ENCODE measurements at regions not wholly inside any gene's neighbourhood (a gene's known extent, or its start where the extent isn't known, plus 50 kb on each side); places are given as distances from the start of the nearest gene placed in this dataset.

- peak; percentile 6 for DNase-seq (ENCODE audit: low read depth)
These were observed 154.5 kb upstream of the NSMCE3 start for GRCh38 chr15:29424118-29424517.

GRCh38 chr15:29422606-29423005, 153.0 kb upstream of the NSMCE3 start:
- DNase-seq (ENCODE audit: low read depth): no peak

GRCh38 chr15:29420188-29420587, 150.6 kb upstream of the NSMCE3 start:
- DNase-seq (ENCODE audit: low read depth): no peak

- no peak for DNase-seq (ENCODE audit: low read depth)
These were observed 149.3 kb upstream of the NSMCE3 start for GRCh38 chr15:29418931-29419330.

DNA sequence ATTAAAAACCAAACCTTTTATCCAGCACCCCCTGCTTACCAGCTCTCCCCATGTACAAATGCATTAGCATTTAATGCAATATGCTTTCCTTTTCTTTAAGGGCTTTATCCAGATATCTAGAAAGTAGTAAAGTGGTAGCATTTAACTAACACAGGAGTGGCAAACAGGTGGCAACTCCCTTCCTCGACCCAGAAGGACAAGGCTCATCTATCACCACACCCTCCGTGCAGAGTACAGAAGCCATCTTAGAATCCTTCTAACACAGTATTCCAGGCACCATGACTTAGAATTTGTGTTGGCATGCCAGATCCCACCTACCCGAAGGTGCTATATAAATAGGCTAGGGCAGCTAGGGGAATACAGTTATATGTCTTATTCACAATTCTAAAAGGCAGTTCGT, 148.6 kb upstream of the NSMCE3 start:
- DNase-seq (ENCODE audit: low read depth): no peak

DNA sequence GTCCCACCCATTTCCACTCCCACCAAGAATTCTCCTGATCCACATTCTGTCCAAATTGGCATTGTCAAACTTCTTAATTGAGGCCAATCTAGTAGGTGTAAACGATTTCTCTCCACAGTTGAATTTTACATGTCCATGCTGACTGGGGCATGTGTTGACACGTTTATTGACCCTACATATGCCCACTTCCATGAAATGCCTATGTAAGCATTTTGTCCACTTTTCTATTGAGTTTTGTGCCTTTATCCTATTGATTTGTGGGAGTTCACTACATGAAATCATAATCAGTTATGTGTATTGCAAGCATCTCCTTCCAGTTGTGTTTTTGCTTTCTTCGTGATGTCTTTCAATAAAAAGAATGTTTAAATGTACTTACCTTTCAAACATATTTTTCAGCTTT, 141.7 kb upstream of the NSMCE3 start:
- no peak for DNase-seq (ENCODE audit: low read depth)

DNA sequence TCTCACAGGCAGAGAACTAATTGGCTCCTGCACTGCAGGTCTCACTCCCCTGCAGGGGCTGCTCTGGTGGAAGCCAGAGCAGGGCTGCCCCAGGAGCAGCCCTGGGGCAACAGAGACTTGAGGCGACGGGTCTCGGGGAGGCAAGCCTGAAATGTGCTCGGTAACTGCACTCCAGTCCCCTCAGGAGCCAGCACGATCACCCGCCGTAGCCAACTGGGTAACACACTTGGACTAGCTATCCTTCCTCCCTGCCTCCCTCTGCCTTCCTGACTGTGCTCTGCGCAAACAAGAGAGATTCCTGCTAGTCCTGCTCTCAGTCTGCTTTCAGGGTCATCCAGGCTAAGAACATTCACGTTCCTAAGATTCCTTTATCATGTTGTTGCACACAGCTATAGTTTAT, 140.7 kb upstream of the NSMCE3 start:
- DNase-seq (ENCODE audit: low read depth): no peak

DNA sequence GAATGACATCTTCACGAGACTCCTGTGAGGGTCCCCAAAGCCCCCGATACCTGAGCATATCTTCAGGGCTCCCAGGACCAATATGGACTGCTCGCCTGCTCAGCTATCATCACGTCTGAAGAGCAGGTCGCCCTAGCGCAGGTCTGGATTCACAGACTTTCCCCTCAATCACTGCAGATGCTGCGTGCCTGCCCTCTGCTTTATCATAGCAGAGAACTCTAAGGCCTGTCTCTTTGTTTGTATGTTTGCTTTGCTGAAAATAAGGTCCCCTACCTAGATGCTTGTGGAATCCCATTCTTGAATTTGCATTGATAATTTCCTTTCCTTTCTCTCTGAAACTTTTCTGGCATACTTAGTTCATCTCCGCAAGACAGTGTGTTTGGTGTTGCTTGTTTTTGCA, 140.3 kb upstream of the NSMCE3 start:
- DNase-seq (ENCODE audit: low read depth): no peak

DNA sequence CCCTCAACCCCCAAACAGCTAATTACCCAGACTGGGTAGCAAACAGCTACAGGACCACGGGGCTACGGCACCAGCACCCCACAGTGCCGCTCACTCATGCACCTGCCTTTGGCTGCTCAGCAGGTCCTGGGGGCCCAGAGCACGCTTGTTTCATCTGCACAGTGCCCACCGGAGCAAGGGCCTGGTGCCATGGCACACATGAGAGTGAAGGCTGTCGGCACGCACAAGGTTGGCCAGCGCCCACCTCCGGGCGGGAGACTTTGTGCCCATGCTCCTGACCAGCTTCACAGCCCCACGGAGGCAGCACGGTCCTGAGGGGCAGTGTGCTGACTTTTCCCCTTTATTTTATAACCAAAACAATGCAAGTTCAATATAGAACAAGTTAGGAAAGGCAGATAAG, 135.9 kb upstream of the NSMCE3 start:
- no peak for DNase-seq (ENCODE audit: low read depth)

DNA sequence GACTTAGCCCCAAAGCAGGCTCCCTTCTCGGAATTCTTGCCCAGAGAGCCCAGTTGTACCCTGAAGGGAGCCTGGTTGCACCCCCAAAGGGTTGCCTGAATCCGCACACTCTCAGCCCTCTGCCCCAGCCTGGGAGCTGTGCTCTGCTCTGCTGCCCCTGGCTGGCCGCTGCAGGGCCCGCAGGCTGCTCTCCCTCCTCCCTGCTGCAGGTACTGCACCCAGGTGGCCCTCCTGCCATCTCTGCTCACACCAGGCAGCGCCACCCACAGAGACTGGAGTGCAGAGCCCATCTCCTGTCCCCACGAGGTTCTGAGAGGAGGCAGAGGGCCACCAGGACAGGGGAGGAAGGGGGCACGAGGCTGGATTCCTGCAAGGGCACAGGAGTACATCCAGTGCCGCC, 134.2 kb upstream of the NSMCE3 start:
- DNase-seq (ENCODE audit: low read depth): no peak

DNA sequence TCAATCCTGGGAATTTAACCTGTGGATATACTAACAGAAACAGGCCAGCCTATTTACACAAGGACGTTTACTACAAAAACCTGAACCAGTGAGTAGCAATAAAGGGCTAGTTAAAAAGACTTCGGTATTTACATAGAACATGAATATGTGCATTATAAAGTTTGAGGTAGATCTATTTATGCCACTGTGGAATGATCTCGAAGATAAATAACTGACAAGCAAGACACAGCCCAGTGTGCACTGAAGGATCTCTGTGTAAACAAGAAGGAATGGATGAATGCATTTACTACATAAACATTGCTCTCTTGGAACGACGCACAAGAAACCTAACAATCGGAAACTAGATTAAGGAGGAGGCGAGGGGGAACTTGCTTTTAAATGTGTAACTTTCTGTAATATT, 132.0 kb upstream of the NSMCE3 start:
- DNase-seq (ENCODE audit: low read depth): no peak

GRCh38 chr15:29400701-29401100, 131.1 kb upstream of the NSMCE3 start:
- no peak for DNase-seq (ENCODE audit: low read depth)

GRCh38 chr15:29398907-29399306, 129.3 kb upstream of the NSMCE3 start:
- DNase-seq (ENCODE audit: low read depth): no peak

GRCh38 chr15:29396176-29396811, 126.7 kb upstream of the NSMCE3 start:
- DNase-seq (ENCODE audit: low read depth): no peak

GRCh38 chr15:29393443-29393842, 123.8 kb upstream of the NSMCE3 start:
- DNase-seq (ENCODE audit: low read depth): no peak

- no peak for DNase-seq (ENCODE audit: low read depth)
These were observed 122.7 kb upstream of the NSMCE3 start for GRCh38 chr15:29392358-29392757.

DNA sequence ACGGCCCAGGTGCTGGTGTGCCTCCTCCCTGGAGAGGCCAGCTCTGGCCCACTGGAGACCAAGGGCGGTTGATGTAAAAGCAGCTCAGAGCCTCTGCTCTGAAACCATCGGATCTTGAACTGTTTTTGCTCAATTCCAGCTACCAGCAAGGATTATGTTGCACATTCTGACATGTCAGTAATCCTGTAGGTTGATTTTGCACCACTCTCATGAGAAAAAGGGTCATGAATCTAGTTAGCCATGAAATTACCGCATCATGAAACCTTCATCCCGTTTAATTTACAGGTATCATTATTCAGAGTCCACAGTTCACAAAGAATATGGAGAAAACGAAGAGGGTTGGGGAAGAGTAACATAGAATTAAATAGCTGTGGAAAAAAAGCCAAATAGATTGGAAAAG, 120.4 kb upstream of the NSMCE3 start:
- DNase-seq (ENCODE audit: low read depth): no peak

GRCh38 chr15:29386523-29386922, 116.9 kb upstream of the NSMCE3 start:
- no peak for DNase-seq (ENCODE audit: low read depth)

DNA sequence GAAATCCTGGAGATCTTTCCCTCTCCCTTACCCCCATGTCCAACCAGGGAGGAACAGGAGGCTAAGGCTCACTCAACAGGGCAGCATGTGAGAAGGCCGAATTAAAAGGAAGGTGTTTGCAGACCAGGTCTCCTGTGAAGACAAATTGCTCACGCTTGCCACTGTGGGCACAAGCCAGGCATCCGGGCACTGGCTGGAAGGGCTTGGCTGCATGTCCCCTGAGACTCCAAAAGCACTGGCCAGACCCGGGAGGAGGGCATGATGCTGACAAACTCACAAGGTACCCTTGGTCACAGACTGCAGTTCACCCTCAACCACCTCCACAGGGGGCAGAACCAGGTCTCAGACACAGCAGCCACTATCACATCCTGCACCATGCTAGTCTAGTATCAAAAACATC, 113.7 kb upstream of the NSMCE3 start:
- no peak for DNase-seq (ENCODE audit: low read depth)

GRCh38 chr15:29382862-29383261, 113.2 kb upstream of the NSMCE3 start:
- DNase-seq (ENCODE audit: low read depth): no peak

DNA sequence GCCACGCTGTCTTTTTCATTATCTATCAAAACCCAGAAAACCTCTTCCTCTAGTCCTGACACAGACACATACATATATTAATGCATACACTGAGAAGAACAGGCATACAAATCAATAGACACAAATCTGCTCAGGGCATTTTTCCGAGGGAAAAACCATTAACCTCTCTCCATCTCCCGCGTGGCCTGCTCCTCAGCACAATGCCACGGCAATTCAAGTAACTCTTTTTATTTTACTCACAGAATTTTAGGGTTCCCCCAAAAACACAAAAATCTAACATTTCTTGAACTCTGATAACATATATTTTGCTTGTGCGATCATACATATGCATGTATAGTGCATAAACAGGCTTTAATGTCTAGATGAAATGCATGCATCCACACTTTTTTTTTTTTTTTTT, 110.8 kb upstream of the NSMCE3 start:
- DNase-seq (ENCODE audit: low read depth): no peak

DNA sequence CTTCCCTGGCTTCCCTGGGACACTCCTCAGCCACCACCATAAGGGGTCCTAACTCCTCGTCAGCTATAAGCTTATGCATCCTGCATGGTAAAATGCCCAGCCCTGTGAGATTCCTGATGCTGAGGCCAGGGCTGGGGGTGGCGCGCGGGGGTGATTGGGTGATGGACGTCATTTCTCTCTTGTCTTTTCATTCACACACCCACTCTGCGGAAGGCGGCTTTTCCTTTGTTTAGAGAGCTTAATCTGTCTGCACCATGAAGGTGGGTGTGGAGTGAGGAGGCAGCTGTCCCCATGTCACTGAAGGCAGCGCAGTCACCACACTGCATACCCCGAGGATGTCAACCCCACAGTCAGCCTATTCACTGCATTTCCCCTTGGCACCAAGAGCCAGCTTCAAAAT, 110.0 kb upstream of the NSMCE3 start:
- DNase-seq (ENCODE audit: low read depth): no peak

GRCh38 chr15:29377161-29377560, 107.5 kb upstream of the NSMCE3 start:
- DNase-seq (ENCODE audit: low read depth): no peak

GRCh38 chr15:29376590-29376989, 107.0 kb upstream of the NSMCE3 start:
- no peak for DNase-seq (ENCODE audit: low read depth)

DNA sequence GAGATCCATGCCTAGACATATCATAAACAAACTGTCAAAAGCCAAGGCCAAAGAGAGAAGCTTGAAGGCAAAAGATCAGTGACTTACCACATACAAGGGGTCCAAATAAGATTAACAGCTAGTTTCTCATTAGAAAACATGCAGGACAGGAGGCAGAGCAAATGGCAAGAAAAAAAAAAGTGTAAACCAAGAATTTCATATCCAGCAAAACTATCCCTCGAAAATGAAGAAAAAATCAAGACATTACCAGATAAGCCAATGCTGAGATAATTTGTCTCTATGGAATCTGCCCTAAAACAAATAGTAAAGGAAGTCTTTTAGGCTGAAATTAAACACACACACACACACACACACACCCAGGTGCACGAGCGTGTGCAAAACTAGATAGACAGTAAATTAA, 99.6 kb upstream of the NSMCE3 start:
- no peak for DNase-seq (ENCODE audit: low read depth)

Data from ELR (cell line).